Neural progenitor cell (in vitro differentiated cells): ENCODE measurements at regions not wholly inside any gene's neighbourhood (a gene's known extent, or its start where the extent isn't known, plus 50 kb on each side); places are given as distances from the start of the nearest gene placed in this dataset.

Experiments used
- EZH2 ChIP-seq: fragments of 200-600 bp; sonication (generic); IDR thresholded peaks from 2 replicates; pipeline ENCODE4 v1.6.1; 2017; ENCODE audit warnings: antibody characterized with exemption, mild to moderate bottlenecking, moderate library complexity
- TF ChIP-seq, protein P1 (sequence below): fragments of 200-600 bp; sonication (generic); IDR thresholded peaks from 2 replicates; pipeline ENCODE4 v1.5.1; 2017; ENCODE audit warnings: antibody characterized with exemption, mild to moderate bottlenecking

DNA sequence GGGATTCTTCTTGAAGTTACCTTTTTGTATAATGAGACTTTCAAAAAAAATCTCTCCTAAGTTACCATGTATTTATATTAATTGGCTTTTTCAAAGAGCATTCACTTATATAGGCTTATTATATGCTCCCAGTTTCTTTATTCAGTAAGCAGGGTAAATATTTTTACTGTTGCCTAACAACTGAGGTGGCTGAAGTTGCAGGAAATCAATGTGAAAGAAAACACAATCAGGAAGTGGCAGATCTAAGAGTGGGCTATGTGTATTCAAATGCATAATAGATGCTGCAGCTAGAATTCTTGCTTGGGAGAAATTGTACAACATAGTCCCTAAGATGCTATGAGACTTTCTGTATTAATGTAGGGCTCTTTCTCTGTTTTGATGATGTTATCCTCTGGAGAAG, 606.9 kb downstream of the NUF2 start:
- TF ChIP-seq, protein P1, sequence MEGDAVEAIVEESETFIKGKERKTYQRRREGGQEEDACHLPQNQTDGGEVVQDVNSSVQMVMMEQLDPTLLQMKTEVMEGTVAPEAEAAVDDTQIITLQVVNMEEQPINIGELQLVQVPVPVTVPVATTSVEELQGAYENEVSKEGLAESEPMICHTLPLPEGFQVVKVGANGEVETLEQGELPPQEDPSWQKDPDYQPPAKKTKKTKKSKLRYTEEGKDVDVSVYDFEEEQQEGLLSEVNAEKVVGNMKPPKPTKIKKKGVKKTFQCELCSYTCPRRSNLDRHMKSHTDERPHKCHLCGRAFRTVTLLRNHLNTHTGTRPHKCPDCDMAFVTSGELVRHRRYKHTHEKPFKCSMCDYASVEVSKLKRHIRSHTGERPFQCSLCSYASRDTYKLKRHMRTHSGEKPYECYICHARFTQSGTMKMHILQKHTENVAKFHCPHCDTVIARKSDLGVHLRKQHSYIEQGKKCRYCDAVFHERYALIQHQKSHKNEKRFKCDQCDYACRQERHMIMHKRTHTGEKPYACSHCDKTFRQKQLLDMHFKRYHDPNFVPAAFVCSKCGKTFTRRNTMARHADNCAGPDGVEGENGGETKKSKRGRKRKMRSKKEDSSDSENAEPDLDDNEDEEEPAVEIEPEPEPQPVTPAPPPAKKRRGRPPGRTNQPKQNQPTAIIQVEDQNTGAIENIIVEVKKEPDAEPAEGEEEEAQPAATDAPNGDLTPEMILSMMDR = no peak
- TF ChIP-seq EZH2 = no peak
